Aorta (tissue), 5 donors: ENCODE measurements at regions not wholly inside any gene's neighbourhood (a gene's known extent, or its start where the extent isn't known, plus 50 kb on each side); places are given as distances from the start of the nearest gene placed in this dataset.
A peak's percentile ranks its signal among the peaks of the same experiment; 100 is the strongest.

Experiments
- ATAC-seq: fragments of 200-7000 bp; cut with Tn5 transposase; one replicate; pipeline ENCODE4 v1.9.1; 2022; ENCODE audit warnings: moderate library complexity; ENCODE audit not compliant: low FRiP score
- DNase-seq, 2 donors: peaks; one replicate each; pipeline ENCODE4 v3.0.0-alpha.2; 2020
- H3K27ac ChIP-seq, 2 donors: one replicate each; pipeline ENCODE4 v1.5.1; 2013; ENCODE audit warnings: low read length in 2 of 2, mild to moderate bottlenecking in 2 of 2, moderate library complexity in 2 of 2, control low read depth in 1 of 2, inconsistent platforms in 1 of 2, low read depth in 1 of 2
- H3K27me3 ChIP-seq, 2 donors: one replicate each; pipeline ENCODE4 v1.6.1; 2013; ENCODE audit warnings: control low read depth in 1 of 2, low read length in 1 of 2, mild to moderate bottlenecking in 1 of 2, moderate library complexity in 1 of 2; ENCODE audit not compliant: insufficient read depth in 2 of 2, control insufficient read depth in 1 of 2
- H3K36me3 ChIP-seq, 2 donors: one replicate each; pipeline ENCODE4 v1.6.1; 2013; ENCODE audit warnings: control low read depth in 1 of 2, low read length in 1 of 2, mild to moderate bottlenecking in 1 of 2; ENCODE audit not compliant: insufficient read depth in 2 of 2, control insufficient read depth in 1 of 2
- H3K4me1 ChIP-seq, 2 donors: one replicate each; pipeline ENCODE4 v1.6.1; 2013; ENCODE audit warnings: low read length in 2 of 2, control low read depth in 1 of 2, mild to moderate bottlenecking in 1 of 2, moderate library complexity in 1 of 2; ENCODE audit not compliant: insufficient read depth in 2 of 2, control insufficient read depth in 1 of 2
- H3K4me3 ChIP-seq, 2 donors: one replicate each; pipeline ENCODE4 v1.5.1; 2013; ENCODE audit warnings: low read length in 2 of 2, control low read depth in 1 of 2, mild to moderate bottlenecking in 1 of 2
- H3K9me3 ChIP-seq: one replicate; pipeline ENCODE4 v1.6.1; 2013; ENCODE audit warnings: mild to moderate bottlenecking, low read length; ENCODE audit not compliant: control insufficient read depth
- WGBS, 2 donors: extraction: QIAGEN DNeasy Blood & Tissue Kit; methylation state at CpG; one replicate each; pipeline ENCODE4 v1.1.7; 2013; 5-methylcytosine and 5-hydroxymethylcytosine counted together
- intact Hi-C, 2 donors: fragments of 100-400 bp; cut with DNase I; formaldehyde crosslinking; loops; one replicate each; pipeline versions ENCODE4 v1.14.2 to v1.15.0; 2022
- donor health status: healthy with polysubstance abuse.
- donor health status: Bipolar disorder and iron deficiency.
- donor health status: DM: no; HTN: no; CAD: no.
- donor health status: DM: no; HTN: no; CAD: no.
- donor health status: DM: yes; HTN: yes; CAD: no.

DNA sequence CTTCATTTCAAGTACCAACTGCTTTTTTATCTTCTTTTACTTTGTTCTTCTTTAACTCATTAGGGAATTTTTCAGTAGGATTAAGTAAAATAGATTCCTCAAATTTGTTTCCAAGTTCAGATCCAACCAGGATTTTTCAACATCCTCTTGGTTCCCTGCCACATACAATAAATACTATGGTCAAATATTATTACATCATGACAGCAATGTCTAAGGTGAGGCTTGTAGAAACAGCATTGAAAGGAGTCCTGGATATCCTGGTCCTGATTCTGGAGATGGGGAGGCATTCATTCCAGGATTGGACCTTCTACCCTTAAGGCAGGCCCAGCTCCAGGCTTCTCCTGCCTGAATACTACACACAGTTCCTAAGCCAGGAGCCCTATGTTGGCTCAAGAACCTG, 80.2 kb upstream of the F3 start:
- Histone ChIP-seq H3K27me3 (no peaks in the 10 kb centered on the region), H3K4me3 (no peak overlapping the region), H3K9me3 (no peaks in the 10 kb centered on the region), H3K27ac (no peak overlapping the region), H3K36me3 (no peaks in the 10 kb centered on the region), H3K4me1 (peaks cover 0 to 1% of the 10 kb centered on the region in 2 donors)
- intact Hi-C loops = no loop called here
- no peak for DNase-seq
- ATAC-seq = no peak

DNA sequence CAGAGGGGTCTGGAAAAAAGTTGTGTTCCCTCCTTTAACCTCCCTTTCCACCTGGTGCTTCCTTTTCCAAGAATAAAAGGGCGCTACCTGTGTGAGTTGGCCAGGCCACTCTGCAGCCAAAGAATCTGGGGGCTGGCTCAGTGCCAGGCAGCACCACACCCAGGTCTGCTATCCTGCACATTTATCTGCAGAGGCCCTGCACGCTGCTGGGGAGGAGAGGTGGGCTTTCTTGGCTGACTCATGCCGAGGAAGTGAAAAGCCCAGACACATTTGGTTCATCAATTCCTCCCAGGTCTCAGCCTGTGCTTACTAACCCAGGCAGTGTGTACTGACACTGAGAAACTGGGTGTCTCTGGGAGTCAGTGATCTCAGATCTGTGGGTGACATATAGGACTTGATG, 79.8 kb upstream of the F3 start:
- Histone ChIP-seq H3K27me3 (no peaks in the 10 kb centered on the region), H3K27ac (no peak overlapping the region), H3K4me1 (peaks cover 0 to 1% of the 10 kb centered on the region in 2 donors), H3K4me3 (no peak overlapping the region), H3K36me3 (no peaks in the 10 kb centered on the region), H3K9me3 (no peaks in the 10 kb centered on the region)
- ATAC-seq (no peak), DNase-seq (no peak)
- intact Hi-C loops = no loop called here
- 86 to 88% methylated on average over 3 of the region's 3 CpGs for WGBS, 2 donors

- DNase-seq = no peak
- no peak for ATAC-seq
- intact Hi-C loops = no loop called here
- Histone ChIP-seq H3K4me3 (no peak overlapping the region), H3K27me3 (no peaks in the 10 kb centered on the region), H3K27ac (no peak overlapping the region), H3K9me3 (no peaks in the 10 kb centered on the region), H3K4me1 (peaks cover 0 to 1% of the 10 kb centered on the region in 2 donors), H3K36me3 (no peaks in the 10 kb centered on the region)
- WGBS, 2 donors = 64 to 65% methylated on average over 10 of the region's 10 CpGs
Measured at GRCh38 chr1:94620345-94621031, 78.9 kb upstream of the F3 start.

DNA sequence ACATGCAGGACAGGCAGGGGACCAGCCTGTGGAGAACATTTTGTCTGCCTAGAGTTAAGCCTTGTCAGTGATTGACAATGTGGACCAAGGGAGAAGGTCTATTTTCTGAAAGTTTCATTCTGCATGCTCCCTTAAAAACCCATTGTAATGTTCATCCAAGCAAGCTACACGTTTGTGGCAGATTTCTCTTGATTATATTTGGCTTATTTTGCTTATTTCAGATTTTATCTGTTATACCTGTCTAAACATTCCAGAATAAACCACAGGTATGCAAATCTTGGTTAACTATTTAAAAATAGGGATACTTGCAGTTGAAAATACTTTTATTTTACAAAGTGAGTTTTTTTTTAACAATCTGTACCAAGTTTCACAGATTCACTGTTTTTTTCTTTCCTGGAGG, 78.2 kb upstream of the F3 start:
- H3K9me3 ChIP-seq = no peaks in the 10 kb centered on the region
- ATAC-seq (no peak), DNase-seq (no peak)
- no peaks in the 10 kb centered on the region for H3K36me3 ChIP-seq
- H3K4me3 ChIP-seq = no peak overlapping the region
- H3K27me3 ChIP-seq = no peaks in the 10 kb centered on the region
- H3K4me1 ChIP-seq = peaks cover 0 to 1% of the 10 kb centered on the region in 2 donors
- 33 to 37% methylated on average over 1 of the region's 1 CpG for WGBS, 2 donors
- no peak overlapping the region for H3K27ac ChIP-seq
- intact Hi-C loops = no loop called here

- Histone ChIP-seq H3K36me3 (no peaks in the 10 kb centered on the region), H3K9me3 (no peaks in the 10 kb centered on the region), H3K27ac (no peak overlapping the region), H3K4me3 (no peak overlapping the region), H3K27me3 (no peaks in the 10 kb centered on the region), H3K4me1 (peaks cover 0 to 1% of the 10 kb centered on the region in 2 donors)
- DNase-seq (no peak), ATAC-seq (no peak)
- intact Hi-C loops = no loop called here
- WGBS, 2 donors = 95 to 96% methylated on average over 13 of the region's 13 CpGs
Measured at GRCh38 chr1:94617957-94618739, 76.6 kb upstream of the F3 start.

- DNase-seq = no peak
- no peak for ATAC-seq
- no peaks in the 10 kb centered on the region for H3K9me3 ChIP-seq
- 78 to 81% methylated on average over 6 of the region's 6 CpGs for WGBS, 2 donors
- H3K4me3 ChIP-seq = no peak overlapping the region
- H3K4me1 ChIP-seq = peaks cover 0 to 1% of the 10 kb centered on the region in 2 donors
- H3K27me3 ChIP-seq = no peaks in the 10 kb centered on the region
- H3K36me3 ChIP-seq = no peaks in the 10 kb centered on the region
- intact Hi-C loops = no loop called here
- H3K27ac ChIP-seq = no peak overlapping the region
Measured at GRCh38 chr1:94617134-94617805, 75.7 kb upstream of the F3 start.

DNA sequence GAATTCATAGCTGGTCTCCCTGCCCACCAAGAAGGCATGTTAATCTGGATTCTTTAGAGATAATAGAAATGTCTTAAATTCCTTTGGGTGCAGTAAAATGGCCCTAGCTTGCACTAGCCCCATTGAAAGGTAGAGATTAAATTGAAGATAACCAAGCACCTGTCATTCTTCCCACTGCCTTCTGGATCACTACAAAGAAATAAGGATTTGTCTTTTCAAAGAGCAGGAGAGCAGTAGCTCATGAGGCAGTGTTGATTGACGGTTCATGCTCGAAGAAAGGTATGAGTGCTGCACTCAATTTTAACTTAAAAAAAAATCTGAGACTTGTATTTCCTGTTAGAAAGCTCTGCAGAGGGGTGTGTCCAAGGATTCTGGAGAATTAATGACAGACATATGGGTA, 74.9 kb upstream of the F3 start:
- H3K27ac ChIP-seq = no peak overlapping the region
- peaks cover 0 to 1% of the 10 kb centered on the region in 2 donors for H3K4me1 ChIP-seq
- 90 to 94% methylated on average over 2 of the region's 2 CpGs for WGBS, 2 donors
- H3K27me3 ChIP-seq = no peaks in the 10 kb centered on the region
- ATAC-seq = no peak
- H3K4me3 ChIP-seq = no peak overlapping the region
- H3K9me3 ChIP-seq = no peaks in the 10 kb centered on the region
- DNase-seq = no peak
- no peaks in the 10 kb centered on the region for H3K36me3 ChIP-seq
- intact Hi-C loops = no loop called here

DNA sequence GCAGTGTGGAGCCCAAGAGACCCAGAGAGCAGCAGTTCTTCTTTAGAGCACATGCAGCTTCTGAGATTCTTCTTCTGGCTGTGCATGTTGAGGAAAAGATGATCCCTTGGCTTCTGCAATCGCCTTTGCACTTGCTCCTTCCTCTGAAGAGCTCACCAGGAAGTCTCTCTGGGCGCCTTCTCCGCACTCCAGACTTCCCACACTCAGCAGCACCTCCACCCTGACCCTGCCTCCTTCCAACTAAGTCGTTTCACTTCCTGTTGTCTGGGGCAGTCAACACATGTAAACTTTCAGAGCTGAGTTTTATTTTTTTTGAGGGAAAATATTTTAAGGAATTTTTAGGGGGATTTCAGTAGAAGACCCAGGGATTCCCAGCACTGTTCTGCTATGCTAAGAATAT, 73.4 kb upstream of the F3 start:
- peak in 1 of 2 donors; percentile 58 for DNase-seq
- intact Hi-C loops = no loop called here

More for the DNA sequence above, 73.4 kb upstream of the F3 start:
- no peaks in the 10 kb centered on the region for H3K9me3 ChIP-seq
- no peak for ATAC-seq
- 77 to 82% methylated on average over 4 of the region's 4 CpGs for WGBS, 2 donors
- H3K27me3 ChIP-seq = no peaks in the 10 kb centered on the region
- no peaks in the 10 kb centered on the region for H3K4me1 ChIP-seq
- H3K27ac ChIP-seq = no peak overlapping the region
- no peaks in the 10 kb centered on the region for H3K36me3 ChIP-seq
- no peak overlapping the region for H3K4me3 ChIP-seq
